Right lung (tissue), 2 donors: ENCODE measurements at regions not wholly inside any gene's neighbourhood (a gene's known extent, or its start where the extent isn't known, plus 50 kb on each side); places are given as distances from the start of the nearest gene placed in this dataset.
"Not testable (repeated sequence)": the region's sequence is repeated elsewhere in the genome, so short reads cannot be mapped to it uniquely, and the experiment has no call there.

ENCODE experiments used
- DNase-seq, 2 donors: peaks; one replicate each; pipeline ENCODE4 v3.0.0-alpha.2; 2013

GRCh38 chr5:61215996-61216395, 53.7 kb upstream of the SMIM15 start:
- peak; percentile 61 to 63 for DNase-seq

DNA sequence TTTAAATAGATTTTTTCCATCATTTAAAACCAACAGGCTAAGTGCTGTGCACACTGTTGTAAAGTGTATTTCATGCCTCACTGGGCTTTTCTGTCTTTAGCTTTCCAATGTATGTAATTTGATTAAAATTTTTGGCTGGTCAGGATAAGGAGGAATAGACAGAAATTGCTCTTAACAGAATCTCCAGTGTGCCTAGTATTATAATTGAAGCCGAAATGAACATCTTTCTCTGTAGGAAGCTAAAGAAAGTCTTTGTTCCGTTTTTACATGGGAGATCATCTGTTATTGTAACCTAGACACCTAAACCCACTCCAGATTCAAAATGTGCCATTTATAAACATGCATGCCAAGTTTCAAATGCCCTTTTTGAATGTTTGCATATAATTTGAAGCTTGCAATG, 54.5 kb upstream of the SMIM15 start:
- no peak for DNase-seq

GRCh38 chr5:61217214-61217613, 54.9 kb upstream of the SMIM15 start:
- DNase-seq: no peak

DNA sequence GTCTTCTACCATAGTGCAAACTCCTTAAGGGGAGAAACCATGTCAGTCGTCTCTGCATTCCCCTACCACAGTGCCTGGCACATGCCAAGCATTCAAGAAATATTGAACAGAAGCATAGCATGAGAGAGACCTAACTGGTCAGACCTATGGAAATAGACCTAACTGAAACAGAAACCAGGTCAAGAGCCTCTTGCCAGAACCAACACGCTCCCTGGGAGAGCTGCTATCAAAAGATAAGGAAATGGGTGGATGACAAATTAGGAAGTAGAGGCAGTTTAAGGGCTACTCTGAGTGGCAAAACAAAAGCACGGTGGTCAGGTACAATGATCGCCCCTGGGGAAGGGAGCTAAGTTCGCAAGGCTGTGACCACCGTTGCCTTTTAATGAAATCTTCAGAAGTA, 66.0 kb upstream of the SMIM15 start:
- no peak for DNase-seq

- no peak for DNase-seq
Observed at GRCh38 chr5:61228691-61229280, 66.5 kb upstream of the SMIM15 start.

DNA sequence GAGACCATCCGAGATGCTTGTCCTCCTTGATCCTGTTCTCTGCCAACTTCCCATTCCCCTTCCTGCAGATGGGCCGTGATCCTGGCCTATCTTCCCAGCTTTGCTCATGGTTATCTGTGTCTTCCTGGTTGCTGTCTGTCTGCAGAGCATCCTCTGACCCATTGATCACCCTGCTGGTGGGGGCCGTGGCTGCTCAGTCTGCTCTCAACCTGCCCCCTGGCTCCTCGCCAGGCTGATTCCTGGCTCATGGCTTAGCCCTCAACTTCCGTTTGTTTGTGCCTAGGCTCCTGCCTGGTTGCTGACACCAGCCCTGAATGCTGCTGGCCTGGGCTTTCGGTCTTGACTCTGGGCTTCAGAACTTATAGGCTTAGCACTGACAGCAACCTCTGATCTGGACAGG, 67.1 kb upstream of the SMIM15 start:
- no peak for DNase-seq

DNA sequence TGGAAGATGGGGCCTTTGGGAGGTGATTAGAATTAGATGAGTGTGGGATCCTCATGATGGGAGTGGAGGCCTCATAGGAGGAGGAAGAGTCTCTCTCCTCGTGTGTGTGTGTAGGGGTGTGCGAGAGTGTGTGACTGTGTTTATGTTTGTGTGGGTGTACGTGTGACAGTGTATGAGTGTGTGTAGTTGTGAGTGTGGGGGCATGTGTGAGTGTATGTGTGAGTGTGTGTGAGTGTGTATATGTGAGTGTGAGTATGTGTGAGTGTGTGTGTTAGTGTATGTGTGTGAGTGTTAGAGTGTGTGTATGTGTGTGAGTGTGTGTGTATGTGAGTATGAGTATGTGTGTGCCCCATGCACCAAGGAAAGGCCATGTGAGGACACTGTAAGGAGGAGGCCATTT, 68.2 kb upstream of the SMIM15 start:
- DNase-seq: no peak

DNA sequence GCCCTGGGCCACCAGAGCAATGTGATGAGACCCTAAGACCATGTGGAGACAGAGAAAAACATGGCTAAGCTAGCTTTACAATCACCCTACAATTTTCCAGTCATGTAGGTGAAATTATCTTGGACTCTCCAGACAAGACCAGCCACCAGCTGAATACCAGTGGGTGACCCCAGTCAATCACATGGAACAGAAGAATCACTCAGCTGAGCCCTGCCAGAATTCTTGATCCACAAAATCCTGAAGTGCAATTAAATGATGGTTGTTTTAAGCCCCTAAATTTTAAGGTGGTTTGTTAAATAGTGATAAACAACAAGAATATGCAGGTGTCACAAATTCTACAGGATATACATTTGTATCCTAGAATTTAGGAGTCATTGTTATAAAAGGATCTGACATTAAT, 69.5 kb upstream of the SMIM15 start:
- no peak for DNase-seq

DNA sequence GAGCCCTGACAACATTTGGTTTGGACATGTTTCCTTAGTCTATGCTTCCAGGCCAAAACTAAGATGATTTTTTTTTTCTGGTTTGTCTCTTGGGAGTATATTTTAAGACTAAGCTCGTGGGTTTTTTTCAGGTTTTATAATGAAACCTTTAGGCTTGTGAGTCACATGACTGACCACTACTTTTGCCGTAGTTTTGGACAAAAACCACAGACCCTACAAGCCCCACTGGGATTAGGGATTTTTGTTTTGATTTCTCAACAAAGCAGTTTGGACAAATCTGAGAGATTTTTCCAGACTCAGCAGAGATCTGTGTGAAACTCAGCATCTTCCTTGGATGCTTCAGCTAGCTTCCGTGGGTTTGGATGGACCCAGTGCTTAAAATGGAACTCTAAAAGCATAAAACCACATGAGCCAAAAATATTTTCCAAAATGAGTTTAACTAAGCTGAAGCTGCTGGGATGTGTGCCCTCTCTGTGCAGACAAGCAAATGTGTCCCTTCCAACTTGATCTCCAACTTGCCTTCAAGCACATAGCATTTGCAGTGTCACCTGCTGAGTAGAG, 70.3 kb upstream of the SMIM15 start:
- DNase-seq: no peak

DNA sequence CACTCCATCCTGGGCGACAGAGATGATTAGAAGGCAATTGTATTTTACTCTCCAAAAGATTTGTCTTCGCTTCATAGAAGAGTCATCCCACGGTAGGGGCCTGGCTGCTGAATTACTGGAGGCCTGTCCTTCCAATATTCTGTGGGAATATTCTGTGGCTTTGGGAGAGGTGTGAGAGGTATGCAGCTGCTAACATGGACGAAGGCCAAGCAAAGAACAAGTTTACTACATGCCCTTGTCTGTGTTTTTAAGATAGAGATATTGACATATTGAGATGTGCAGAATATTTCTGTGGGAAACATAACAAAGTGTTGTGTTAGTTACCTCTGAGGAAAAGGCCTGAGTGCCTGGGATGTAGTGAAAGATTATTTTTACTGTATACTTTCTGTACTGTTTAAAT, 71.8 kb upstream of the SMIM15 start:
- DNase-seq: no peak

DNA sequence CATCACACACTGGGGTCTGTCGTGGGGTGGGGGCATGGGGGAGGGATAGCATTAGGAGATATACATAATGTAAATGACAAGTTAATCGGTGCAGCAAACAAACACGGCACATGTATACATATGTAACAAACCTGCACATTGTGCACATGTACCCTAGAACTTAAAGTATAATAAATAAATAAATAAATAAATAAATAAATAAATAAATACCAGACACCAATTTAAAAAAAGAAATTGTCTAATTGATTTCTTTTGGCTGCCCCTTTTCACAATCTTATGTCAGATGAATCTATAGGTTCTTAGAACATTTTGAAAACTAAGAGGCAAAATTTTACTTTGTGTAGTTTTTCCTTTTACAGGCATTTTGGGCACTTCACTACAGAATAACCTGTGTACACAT, 74.4 kb upstream of the SMIM15 start:
- DNase-seq: not testable (repeated sequence)

GRCh38 chr5:61245486-61245885, 83.2 kb upstream of the SMIM15 start:
- no peak for DNase-seq

GRCh38 chr5:61245936-61246335, 83.7 kb upstream of the SMIM15 start:
- no peak for DNase-seq

- no peak for DNase-seq
Observed at GRCh38 chr5:61246768-61247307, 84.6 kb upstream of the SMIM15 start.

GRCh38 chr5:61251874-61252642, 80.0 kb upstream of the ZSWIM6 start:
- no peak for DNase-seq

- DNase-seq: no peak
Observed at GRCh38 chr5:61252643-61252925, 79.5 kb upstream of the ZSWIM6 start.

GRCh38 chr5:61253547-61253946, 78.5 kb upstream of the ZSWIM6 start:
- DNase-seq: no peak

DNA sequence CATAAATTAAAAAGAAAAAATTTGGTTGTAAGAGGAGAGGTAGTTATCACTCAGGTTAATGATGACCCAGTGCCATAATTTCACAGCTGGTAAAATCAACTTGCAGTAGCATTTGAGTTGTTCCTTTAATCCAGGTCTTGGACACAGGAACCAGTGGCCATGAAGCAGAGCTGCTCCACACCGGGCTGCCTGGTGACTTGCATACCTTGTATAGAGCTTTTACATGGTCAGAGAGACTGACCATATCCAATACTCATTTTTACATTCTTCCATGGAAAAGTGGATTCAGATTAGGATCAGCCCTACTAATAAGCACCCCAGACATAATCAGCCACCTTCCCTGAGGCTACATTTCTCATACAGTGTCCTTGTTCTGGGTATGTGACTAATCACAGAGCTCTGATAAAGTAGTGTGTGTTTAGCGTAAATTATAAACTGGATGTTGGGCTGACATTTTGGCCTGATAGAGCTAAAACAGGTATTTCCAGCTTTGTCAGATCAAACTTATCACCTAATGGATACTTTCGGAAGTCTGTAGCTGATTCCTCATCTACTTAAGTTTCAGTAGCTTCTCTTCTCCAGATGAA, 77.0 kb upstream of the ZSWIM6 start:
- DNase-seq: no peak

GRCh38 chr5:61256474-61256873, 75.6 kb upstream of the ZSWIM6 start:
- DNase-seq: no peak

DNA sequence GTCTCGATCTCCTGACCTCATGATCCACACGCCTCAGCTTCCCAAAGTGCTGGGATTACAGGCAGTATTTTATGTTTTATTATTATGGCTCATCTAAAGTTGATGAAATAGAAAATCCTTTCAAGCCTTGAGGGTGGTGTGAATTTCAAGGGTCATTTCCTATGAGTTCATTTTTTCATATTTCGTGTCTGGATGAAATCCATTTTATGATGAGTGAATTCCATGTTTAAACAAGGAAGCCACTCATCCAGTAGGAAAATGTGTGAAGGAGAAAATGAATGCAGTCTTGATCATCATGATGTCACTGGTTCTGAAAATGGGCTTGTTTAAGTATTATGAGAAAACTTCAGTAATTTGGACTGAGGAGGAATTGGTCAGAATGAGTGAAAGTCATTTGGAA, 74.6 kb upstream of the ZSWIM6 start:
- DNase-seq: no peak

DNA sequence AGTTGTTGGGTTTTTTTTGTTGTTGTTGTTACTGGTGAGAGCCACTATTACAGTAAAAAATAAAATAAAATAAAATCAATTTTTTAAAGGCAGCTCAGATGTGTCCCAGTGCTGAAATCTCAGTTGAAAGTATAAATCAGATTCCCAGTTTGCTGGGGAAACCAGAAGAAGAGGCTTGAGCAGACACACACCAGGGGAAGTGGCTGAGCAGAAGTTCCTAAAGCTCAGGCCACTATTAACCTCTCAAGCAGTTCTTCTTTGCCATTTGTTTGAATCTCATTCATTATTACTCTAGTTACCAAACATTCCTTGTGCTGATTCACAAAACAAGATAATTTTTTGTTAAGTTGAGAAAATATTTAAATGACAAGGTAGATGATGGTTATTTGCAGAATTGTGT, 70.9 kb upstream of the ZSWIM6 start:
- DNase-seq: no peak

GRCh38 chr5:61262080-61262479, 70.0 kb upstream of the ZSWIM6 start:
- no peak for DNase-seq

- DNase-seq: no peak
Observed at GRCh38 chr5:61263072-61263471, 69.0 kb upstream of the ZSWIM6 start.
